Thyroid gland (tissue), 4 donors: ENCODE measurements at regions not wholly inside any gene's neighbourhood (a gene's known extent, or its start where the extent isn't known, plus 50 kb on each side); places are given as distances from the start of the nearest gene placed in this dataset.

Source experiments
- DNase-seq, 2 donors: peaks; one replicate each; pipeline ENCODE4 v3.0.0-alpha.2; 2019
- H3K27ac ChIP-seq, 3 donors: fragments of 200-600 bp; sonication (generic); 1 replicate in 2 of 3; 2 replicates in 1 of 3; pipeline ENCODE4 v1.5.1; 2016 to 2019; ENCODE audit warnings: mild to moderate bottlenecking in 1 of 3, moderate library complexity in 1 of 3
- H3K27me3 ChIP-seq: fragments of 200-600 bp; sonication (generic); one replicate; pipeline ENCODE4 v1.5.1; 2019
- H3K36me3 ChIP-seq, 2 donors: fragments of 200-600 bp; sonication (generic); one replicate each; pipeline ENCODE4 v1.5.1; 2016 to 2019
- H3K4me1 ChIP-seq, 2 donors: fragments of 200-600 bp; sonication (generic); one replicate each; pipeline ENCODE4 v1.5.1; 2017 to 2019
- H3K4me3 ChIP-seq, 3 donors: fragments of 200-600 bp; sonication (generic); replicated peaks in 1 of 3; 1 replicate in 2 of 3; 2 replicates in 1 of 3; pipeline ENCODE4 v1.5.1; 2016; ENCODE audit warnings: mild to moderate bottlenecking in 1 of 3
- H3K9me3 ChIP-seq: fragments of 200-600 bp; sonication (generic); one replicate; pipeline ENCODE4 v1.5.1; 2017
- CTCF ChIP-seq, 6 experiments: fragments of 200-600 bp in 3 of 6; fragments of 450-650 bp in 3 of 6; sonication (generic) in 3 of 6; IDR thresholded peaks; one replicate each; pipeline ENCODE4 v1.5.1; 2016 to 2019; ENCODE audit warnings: antibody characterized with exemption in 6 of 6, mild to moderate bottlenecking in 2 of 6, inconsistent platforms in 1 of 6, moderate library complexity in 1 of 6
- POLR2A ChIP-seq, 2 donors: fragments of 450-650 bp; IDR thresholded peaks; one replicate each; pipeline ENCODE4 v1.6.1; 2017; ENCODE audit warnings: antibody characterized with exemption in 2 of 2, mild to moderate bottlenecking in 2 of 2, moderate library complexity in 1 of 2
- WGBS, 2 donors: methylation state at CpG; one replicate each; pipeline ENCODE4 v1.1.5; 2017; 5-methylcytosine and 5-hydroxymethylcytosine counted together
- intact Hi-C: fragments of 100-400 bp; cut with DNase I; formaldehyde crosslinking; loops from one replicate; pipeline ENCODE4 v1.15.1; 2023

- no peak for DNase-seq
- Histone ChIP-seq H3K9me3 (no peaks in the 10 kb centered on the region), H3K4me3 (no peak overlapping the region), H3K27me3 (no peaks in the 10 kb centered on the region), H3K27ac (no peak overlapping the region), H3K4me1 (no peaks in the 10 kb centered on the region), H3K36me3 (no peaks in the 10 kb centered on the region)
- WGBS, 2 donors, result 42 to 80% methylated on average over 5 of the region's 5 CpGs
- TF ChIP-seq CTCF (IDR thresholded peaks at IDR 0.05) (no peak), POLR2A (IDR thresholded peaks at IDR 0.05) (no peak)
- intact Hi-C loops, result no loop called here
These were observed 411.7 kb downstream of the DMAC1 start for GRCh38 chr9:7387840-7388239.

GRCh38 chr9:7382304-7382703 is 417.3 kb downstream of the DMAC1 start:
- Histone ChIP-seq H3K4me3 (no peak overlapping the region), H3K27me3 (no peaks in the 10 kb centered on the region), H3K9me3 (no peaks in the 10 kb centered on the region), H3K27ac (no peak overlapping the region), H3K4me1 (no peaks in the 10 kb centered on the region), H3K36me3 (no peaks in the 10 kb centered on the region)
- TF ChIP-seq CTCF (IDR thresholded peaks at IDR 0.05), result no peak
- no peak for TF ChIP-seq POLR2A (IDR thresholded peaks at IDR 0.05)
- DNase-seq, result no peak
- 87 to 95% methylated on average over 3 of the region's 3 CpGs for WGBS, 2 donors
- intact Hi-C loops, result no loop called here

GRCh38 chr9:7377489-7377888 is 422.1 kb downstream of the DMAC1 start:
- TF ChIP-seq CTCF (IDR thresholded peaks at IDR 0.05) (no peak), POLR2A (IDR thresholded peaks at IDR 0.05) (no peak)
- WGBS, 2 donors, result 88 to 89% methylated on average over 2 of the region's 2 CpGs
- Histone ChIP-seq H3K36me3 (no peaks in the 10 kb centered on the region), H3K9me3 (no peaks in the 10 kb centered on the region), H3K4me3 (no peak overlapping the region), H3K4me1 (no peaks in the 10 kb centered on the region), H3K27ac (no peak overlapping the region), H3K27me3 (no peaks in the 10 kb centered on the region)
- no peak for DNase-seq
- intact Hi-C loops, result no loop called here

- no peak for DNase-seq
- no peak overlapping the region for H3K4me3 ChIP-seq
- intact Hi-C loops, result no loop called here
- no peaks in the 10 kb centered on the region for H3K9me3 ChIP-seq
- H3K27ac ChIP-seq, result no peak overlapping the region
- no peaks in the 10 kb centered on the region for H3K4me1 ChIP-seq
- H3K36me3 ChIP-seq, result no peaks in the 10 kb centered on the region
- no peak for TF ChIP-seq POLR2A (IDR thresholded peaks at IDR 0.05)
- TF ChIP-seq CTCF (IDR thresholded peaks at IDR 0.05), result no peak
- 74 to 94% methylated on average over 5 of the region's 5 CpGs for WGBS, 2 donors
- H3K27me3 ChIP-seq, result no peaks in the 10 kb centered on the region
These were observed 422.7 kb downstream of the DMAC1 start for GRCh38 chr9:7376833-7377232.

GRCh38 chr9:7376213-7376612 is 423.4 kb downstream of the DMAC1 start:
- Histone ChIP-seq H3K36me3 (no peaks in the 10 kb centered on the region), H3K9me3 (no peaks in the 10 kb centered on the region), H3K27ac (no peak overlapping the region), H3K4me3 (no peak overlapping the region), H3K27me3 (no peaks in the 10 kb centered on the region), H3K4me1 (peaks cover 0 to 3% of the 10 kb centered on the region in 2 donors)
- intact Hi-C loops, result no loop called here
- no peak for DNase-seq
- TF ChIP-seq POLR2A (IDR thresholded peaks at IDR 0.05) (no peak), CTCF (IDR thresholded peaks at IDR 0.05) (no peak)
- WGBS, 2 donors, result 82 to 84% methylated on average over 2 of the region's 2 CpGs
